SW480 (cell line): ENCODE measurements at regions not wholly inside any gene's neighbourhood (a gene's known extent, or its start where the extent isn't known, plus 50 kb on each side); places are given as distances from the start of the nearest gene placed in this dataset.

ENCODE experiments used
- DNase-seq: peaks from one replicate; pipeline ENCODE4 v3.0.0-alpha.2; 2016; ENCODE audit warnings: low spot score

- DNase-seq: peak; percentile 38
Observed at GRCh38 chr20:62580733-62581132, 61.6 kb upstream of the SLCO4A1 start.

DNA sequence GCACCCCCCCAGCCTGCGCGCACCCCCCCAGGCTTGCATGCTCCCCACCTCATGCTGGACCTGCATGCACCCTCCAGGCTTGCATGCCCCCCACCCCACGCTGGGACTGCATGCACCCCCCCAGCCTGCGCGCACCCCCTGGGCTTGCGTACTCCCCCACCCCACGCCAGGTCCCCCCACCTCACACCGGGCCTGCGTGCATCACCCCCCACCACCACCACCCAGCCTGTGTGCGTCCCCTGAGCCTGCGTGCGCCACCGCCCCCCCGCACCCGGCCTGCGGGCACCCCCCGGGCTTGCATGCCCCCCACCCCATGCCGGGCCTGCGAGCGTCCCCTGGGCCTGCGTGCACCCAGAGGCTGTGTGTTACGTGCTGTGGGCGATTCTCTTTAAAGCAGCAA, 61.0 kb upstream of the SLCO4A1 start:
- DNase-seq: no peak

DNA sequence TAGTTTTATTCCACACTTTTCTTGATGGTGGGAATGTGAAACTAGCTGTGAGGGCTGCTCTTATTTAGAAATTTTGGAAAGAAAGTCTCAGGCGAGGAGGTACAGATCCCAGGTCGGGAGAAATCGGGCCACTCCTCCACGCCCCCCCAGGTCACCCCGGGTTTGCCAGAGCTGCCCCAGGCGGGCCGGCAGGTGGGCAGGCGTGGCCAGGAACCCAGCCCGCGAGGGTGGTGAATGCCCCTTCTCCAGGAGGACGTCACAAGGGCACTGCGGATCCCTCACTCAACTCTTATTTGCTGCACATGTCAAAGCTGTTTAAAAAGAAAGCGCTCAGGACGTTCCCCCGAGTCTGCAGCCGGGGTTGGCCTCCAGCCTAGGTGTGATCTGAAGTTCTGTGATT, 60.5 kb upstream of the SLCO4A1 start:
- peak; percentile 43 for DNase-seq

- no peak for DNase-seq
Observed at GRCh38 chr20:62583424-62583920, 58.8 kb upstream of the SLCO4A1 start.

- DNase-seq: no peak
Observed at GRCh38 chr20:62584671-62585460, 57.4 kb upstream of the SLCO4A1 start.

DNA sequence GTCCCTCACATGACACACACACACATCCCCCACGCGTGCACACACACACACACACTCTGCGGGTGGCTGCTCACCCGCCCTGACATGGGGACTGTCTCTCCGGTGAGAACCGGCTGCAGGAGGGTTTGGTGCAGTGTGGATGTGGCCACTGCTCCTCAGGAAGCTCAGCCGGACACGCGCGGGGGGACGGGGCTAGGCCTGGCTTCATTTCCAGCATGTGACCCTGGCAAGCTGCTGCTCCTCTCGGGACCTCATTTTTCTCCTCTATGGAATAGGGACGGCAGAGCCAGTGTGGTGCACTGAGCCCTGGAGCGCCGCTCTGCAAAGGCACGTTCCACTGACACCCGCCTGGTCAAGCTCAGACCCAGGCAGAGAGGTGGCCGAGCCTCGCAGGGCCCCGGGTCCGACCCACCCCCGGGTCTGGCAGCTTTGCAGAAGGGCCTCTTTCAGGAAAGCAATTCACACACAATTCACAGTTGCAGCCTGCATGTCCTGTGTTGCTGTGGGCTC, 56.8 kb upstream of the SLCO4A1 start:
- DNase-seq: no peak

GRCh38 chr20:62586799-62587198, 55.5 kb upstream of the SLCO4A1 start:
- no peak for DNase-seq

DNA sequence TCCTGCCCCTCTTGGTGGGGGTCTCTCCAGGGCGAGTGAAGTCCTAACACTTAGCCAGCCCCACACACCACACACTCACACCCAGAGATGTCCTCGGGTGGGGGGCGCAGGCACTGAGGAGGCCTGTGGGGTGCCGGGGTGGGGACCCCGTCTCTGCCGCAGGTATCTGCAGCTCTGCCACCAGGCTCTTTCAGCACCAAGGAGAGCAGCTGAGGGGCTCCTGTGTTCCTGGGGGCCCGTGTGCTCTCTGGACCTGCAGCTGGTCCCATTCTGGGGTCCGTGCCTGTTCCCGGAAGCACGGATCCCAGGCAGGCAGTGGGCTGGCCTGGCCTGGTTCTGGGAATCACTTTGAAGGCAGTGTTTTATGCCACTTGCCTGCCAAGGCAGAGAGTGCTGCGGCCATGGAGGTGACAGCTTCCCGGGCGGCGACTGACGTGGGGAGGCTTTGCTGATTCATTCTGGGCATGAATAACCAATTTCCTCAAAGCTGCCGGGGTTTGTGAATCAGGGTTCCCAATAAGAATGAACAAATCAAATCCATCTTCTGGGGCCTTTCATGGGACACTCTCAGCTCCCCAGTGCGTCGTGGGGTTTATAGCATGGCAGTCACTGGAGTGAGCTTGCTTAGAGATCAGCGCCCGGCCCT, 54.4 kb upstream of the SLCO4A1 start:
- no peak for DNase-seq

GRCh38 chr20:62588458-62589149, 53.7 kb upstream of the SLCO4A1 start:
- no peak for DNase-seq

GRCh38 chr20:62589150-62589498, 53.2 kb upstream of the SLCO4A1 start:
- DNase-seq: no peak

GRCh38 chr20:62589720-62590119, 52.6 kb upstream of the SLCO4A1 start:
- DNase-seq: no peak

- DNase-seq: peak; percentile 87
Observed at GRCh38 chr20:62590309-62591121, 51.8 kb upstream of the SLCO4A1 start.

DNA sequence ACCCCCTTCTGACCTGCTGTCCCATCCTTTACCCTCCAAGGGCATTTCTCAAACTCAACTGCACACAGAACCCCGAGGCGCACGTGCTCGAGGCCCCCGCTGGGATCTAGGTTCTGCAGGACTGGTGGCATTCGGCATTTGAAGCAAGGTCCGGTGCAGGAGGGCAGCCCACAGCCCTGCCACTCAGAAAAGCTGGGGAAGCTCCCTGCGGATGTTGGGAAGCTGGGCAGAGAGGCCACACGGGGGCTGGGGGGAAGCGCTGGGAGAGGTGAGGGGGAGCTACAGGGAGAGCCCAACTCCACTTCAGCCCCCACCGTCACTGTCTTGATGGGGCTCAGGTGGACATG, 51.2 kb upstream of the SLCO4A1 start:
- DNase-seq: no peak

GRCh38 chr20:62591591-62591990, 50.7 kb upstream of the SLCO4A1 start:
- DNase-seq: no peak
